PC-9 (cell line): ENCODE measurements at regions not wholly inside any gene's neighbourhood (a gene's known extent, or its start where the extent isn't known, plus 50 kb on each side); places are given as distances from the start of the nearest gene placed in this dataset.

ENCODE experiments used
- CTCF ChIP-seq: fragments of 200-600 bp; sonication (generic); conservative IDR thresholded peaks from 2 replicates; pipeline ENCODE4 v1.6.1; 2017; ENCODE audit warnings: mixed run types, antibody characterized with exemption, mild to moderate bottlenecking, moderate library complexity
- EZH2 ChIP-seq: fragments of 200-600 bp; sonication (generic); IDR thresholded peaks from 2 replicates; pipeline ENCODE4 v1.8.0; 2017; ENCODE audit warnings: antibody characterized with exemption, low read depth

- no peak for TF ChIP-seq CTCF
- TF ChIP-seq EZH2 = no peak
These were observed 131.9 kb upstream of the ZFHX3 start for GRCh38 chr16:73179705-73180331.
